WI38 (cell line): ENCODE measurements at regions not wholly inside any gene's neighbourhood (a gene's known extent, or its start where the extent isn't known, plus 50 kb on each side); places are given as distances from the start of the nearest gene placed in this dataset.

Source experiments
- H3K4me3 ChIP-seq: 2 replicates; pipeline ENCODE4 v1.5.1; 2011; ENCODE audit warnings: low read depth, mild to moderate bottlenecking, control low read depth, low read length
- TF ChIP-seq, protein P1 (sequence below): IDR thresholded peaks from 2 replicates; pipeline ENCODE4 v1.5.1; 2012; ENCODE audit warnings: low read depth, mild to moderate bottlenecking, control low read depth, low read length

DNA sequence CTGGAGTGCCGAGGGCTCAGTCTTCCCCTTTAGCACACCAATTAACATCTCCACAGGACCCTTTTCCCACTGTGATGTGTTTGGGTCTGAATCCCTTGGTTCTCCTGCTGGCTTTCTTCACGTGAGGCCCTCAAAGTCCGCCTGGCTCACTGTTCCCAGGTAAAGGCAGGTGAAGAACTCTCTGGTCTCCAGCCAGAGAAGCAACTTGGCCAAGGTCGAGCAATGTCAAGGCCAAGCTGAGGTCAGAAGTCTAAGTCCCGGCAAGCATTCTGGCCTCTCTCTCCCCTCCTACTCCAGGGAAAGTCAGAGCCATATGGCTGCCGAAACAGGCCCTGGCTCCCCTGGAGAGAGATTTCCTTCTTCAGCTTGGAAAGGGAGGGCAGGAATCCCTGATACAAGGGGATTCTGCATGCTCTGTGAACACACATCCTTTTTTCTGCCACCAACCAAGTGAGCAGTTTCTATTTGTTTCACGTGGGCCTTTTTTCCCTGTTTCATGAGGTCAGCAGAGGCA is 61.4 kb upstream of the ESRRB start:
- H3K4me3 ChIP-seq: no peak overlapping the region
- TF ChIP-seq, protein P1, sequence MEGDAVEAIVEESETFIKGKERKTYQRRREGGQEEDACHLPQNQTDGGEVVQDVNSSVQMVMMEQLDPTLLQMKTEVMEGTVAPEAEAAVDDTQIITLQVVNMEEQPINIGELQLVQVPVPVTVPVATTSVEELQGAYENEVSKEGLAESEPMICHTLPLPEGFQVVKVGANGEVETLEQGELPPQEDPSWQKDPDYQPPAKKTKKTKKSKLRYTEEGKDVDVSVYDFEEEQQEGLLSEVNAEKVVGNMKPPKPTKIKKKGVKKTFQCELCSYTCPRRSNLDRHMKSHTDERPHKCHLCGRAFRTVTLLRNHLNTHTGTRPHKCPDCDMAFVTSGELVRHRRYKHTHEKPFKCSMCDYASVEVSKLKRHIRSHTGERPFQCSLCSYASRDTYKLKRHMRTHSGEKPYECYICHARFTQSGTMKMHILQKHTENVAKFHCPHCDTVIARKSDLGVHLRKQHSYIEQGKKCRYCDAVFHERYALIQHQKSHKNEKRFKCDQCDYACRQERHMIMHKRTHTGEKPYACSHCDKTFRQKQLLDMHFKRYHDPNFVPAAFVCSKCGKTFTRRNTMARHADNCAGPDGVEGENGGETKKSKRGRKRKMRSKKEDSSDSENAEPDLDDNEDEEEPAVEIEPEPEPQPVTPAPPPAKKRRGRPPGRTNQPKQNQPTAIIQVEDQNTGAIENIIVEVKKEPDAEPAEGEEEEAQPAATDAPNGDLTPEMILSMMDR: no peak

DNA sequence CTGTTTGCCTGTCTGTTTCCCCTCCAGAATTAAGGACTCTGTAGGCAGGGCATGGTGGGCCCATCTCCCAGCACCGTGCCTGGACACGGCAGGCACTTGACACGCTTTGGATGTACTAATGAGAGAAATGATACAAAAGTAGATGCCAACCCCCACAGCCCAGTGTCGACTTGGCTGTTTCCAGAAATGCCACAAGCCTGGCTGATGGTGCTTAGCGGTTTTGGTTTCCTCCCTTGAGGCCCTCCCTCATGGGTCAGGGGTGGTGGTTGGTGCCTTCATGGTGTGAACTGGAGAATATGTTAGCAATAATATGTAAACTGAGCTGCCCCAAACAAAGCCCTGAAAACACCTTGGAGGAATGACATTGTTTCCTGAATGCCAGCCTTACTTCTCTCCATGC is 55.5 kb upstream of the ESRRB start:
- TF ChIP-seq, protein P1: no peak
- H3K4me3 ChIP-seq: no peak overlapping the region

DNA sequence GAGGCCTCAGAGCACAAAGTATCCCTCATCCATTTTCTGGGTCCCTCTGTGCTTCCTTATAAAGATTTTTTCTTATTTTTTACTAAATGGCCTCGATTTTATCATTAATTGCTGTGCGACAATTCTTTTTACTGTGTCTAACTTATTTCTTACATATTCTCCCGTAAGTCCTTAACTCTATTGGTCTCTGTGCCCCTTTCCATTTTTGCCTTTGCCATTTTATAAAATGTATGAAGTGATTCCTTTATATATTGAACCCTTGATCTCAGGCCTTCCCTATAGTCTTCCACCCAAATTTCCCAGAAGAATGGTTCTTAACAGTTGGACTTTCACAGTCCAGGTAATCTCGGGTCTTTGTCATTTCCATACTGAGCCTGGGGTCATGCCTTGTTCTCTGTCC is 55.0 kb upstream of the ESRRB start:
- TF ChIP-seq, protein P1: no peak
- no peak overlapping the region for H3K4me3 ChIP-seq

DNA sequence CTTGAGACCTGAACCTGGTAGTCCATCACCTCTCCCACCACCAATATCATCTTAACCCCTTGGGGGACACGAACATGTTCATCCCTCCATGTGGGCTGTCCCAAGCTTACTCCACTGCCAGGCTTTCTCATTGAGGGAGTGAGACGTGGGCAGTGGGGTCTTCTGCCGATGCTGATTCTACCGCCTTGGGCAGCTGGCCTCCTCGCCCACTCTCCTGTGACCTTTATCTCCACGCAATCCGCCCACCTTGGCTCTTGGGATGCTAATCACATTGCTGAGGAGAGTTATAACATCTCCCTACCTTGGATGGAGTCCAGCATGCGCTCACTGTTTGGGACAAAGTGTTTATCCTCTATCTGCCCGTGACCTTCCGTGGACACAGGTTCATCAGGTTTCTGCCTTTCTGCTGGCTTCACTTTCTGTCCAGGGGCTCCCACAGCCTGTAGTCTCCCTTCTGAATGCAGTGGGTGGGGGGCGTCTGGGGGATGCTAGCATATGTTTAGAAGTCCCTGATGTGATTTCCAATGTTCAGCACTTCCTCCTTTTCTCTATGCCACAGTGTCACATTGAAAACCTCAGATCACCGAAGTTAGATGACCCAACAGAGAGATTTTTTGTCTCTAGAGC is 53.2 kb upstream of the ESRRB start:
- H3K4me3 ChIP-seq: no peak overlapping the region
- TF ChIP-seq, protein P1: no peak

DNA sequence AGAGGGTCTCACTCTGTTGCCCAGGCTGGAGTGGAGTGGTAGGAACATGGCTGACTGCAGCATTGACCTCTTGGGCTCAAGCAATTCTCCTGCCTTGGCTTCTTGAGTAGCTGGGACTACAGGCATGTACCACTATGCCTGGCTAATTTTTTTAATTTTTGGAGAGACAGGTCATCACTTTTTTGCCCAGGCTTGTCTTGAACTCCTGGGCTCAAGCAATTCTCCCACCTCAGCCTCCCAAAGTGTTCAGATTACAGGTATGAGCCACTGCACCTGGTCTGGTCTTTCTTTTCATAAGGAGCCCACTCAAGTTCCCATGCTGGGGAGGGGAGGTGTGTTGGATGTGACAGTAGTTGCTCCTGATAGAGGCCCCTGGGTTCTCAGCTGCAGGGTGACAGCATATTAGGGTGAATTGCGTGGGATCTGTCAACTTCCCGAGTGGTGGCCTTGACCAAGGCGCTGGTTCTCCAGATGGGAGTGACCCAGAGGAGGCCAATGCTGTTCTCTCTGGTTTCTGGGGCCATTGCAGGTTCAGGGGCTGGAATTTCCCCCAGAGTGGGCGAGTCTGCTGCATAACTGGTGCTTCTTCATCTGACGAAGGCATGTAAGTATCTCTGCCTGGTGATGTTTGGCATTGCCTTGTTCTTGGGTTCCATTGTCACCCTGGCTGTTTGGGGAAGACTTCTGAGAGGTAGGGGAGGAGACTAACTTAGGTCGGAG is 52.4 kb upstream of the ESRRB start:
- no peak overlapping the region for H3K4me3 ChIP-seq
- TF ChIP-seq, protein P1: no peak

DNA sequence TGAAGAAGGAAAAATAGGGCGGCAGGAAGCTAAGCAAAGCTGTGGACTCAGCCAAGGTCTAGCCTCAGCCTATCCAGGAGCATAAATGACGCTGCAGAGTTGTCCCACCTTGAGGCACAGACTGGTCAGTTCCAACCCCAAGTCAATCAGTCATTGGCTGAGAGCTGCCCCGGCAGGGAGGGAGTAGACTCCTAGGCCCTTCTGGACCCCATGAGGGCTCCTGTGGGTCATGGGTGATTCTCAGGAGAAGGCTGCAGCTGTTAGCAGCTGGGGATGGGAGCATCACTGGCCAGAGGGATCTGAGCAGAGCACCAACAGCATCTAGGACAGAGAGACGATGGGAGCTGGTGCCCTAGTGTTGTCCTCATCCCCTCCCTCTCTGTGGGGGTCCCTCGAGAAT is 51.8 kb upstream of the ESRRB start:
- TF ChIP-seq, protein P1: no peak
- H3K4me3 ChIP-seq: no peak overlapping the region
